ENCODE measurements at regions not wholly inside any gene's neighbourhood (a gene's known extent, or its start where the extent isn't known, plus 50 kb on each side); places are given as distances from the start of the nearest gene placed in this dataset.

- no peak for TF ChIP-seq ATF1 (CRISPR knock-in tag; IDR thresholded peaks at IDR 0.05)
These were observed 289.2 kb upstream of the USP24 start (continued) for GRCh38 chr1:55504306-55504731.

- Mint-ChIP-seq H3K9me3 (no peaks in the 10 kb centered on the region), H3K27me3 (ENCODE audit: low read depth) (no peaks in the 10 kb centered on the region; the same call in 1 of the 2 replicates), H3K36me3 (no peaks in the 10 kb centered on the region), H3K4me3 (no peak overlapping the region), H3K27ac (no peak overlapping the region), H3K4me1 (peaks cover 4% of the 10 kb centered on the region; the same call in 1 of the 2 replicates)
- POLR2A ChIA-PET = no interaction called here
- no peak for ATAC-seq
- no peak for DNase-seq (ENCODE audit: low spot score)
- CTCF ChIA-PET = no interaction called here
- TF ChIP-seq ZNF138 (CRISPR knock-in tag; conservative IDR thresholded peaks at IDR 0.05) = no peak
- no peak for TF ChIP-seq ZNF263 (CRISPR knock-in tag; IDR thresholded peaks at IDR 0.05; ENCODE audit: low read depth)
- TF ChIP-seq, protein P1, sequence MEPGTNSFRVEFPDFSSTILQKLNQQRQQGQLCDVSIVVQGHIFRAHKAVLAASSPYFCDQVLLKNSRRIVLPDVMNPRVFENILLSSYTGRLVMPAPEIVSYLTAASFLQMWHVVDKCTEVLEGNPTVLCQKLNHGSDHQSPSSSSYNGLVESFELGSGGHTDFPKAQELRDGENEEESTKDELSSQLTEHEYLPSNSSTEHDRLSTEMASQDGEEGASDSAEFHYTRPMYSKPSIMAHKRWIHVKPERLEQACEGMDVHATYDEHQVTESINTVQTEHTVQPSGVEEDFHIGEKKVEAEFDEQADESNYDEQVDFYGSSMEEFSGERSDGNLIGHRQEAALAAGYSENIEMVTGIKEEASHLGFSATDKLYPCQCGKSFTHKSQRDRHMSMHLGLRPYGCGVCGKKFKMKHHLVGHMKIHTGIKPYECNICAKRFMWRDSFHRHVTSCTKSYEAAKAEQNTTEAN (CRISPR knock-in tag; IDR thresholded peaks at IDR 0.05) = no peak
- TF ChIP-seq FOXJ3 (CRISPR knock-in tag; IDR thresholded peaks at IDR 0.05; ENCODE audit: borderline replicate concordance) = no peak
- TF ChIP-seq TEAD4 (CRISPR knock-in tag; IDR thresholded peaks at IDR 0.05) = no peak
- TF ChIP-seq, protein P2, sequence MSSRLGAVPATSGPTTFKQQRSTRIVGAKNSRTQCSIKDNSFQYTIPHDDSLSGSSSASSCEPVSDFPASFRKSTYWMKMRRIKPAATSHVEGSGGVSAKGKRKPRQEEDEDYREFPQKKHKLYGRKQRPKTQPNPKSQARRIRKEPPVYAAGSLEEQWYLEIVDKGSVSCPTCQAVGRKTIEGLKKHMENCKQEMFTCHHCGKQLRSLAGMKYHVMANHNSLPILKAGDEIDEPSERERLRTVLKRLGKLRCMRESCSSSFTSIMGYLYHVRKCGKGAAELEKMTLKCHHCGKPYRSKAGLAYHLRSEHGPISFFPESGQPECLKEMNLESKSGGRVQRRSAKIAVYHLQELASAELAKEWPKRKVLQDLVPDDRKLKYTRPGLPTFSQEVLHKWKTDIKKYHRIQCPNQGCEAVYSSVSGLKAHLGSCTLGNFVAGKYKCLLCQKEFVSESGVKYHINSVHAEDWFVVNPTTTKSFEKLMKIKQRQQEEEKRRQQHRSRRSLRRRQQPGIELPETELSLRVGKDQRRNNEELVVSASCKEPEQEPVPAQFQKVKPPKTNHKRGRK (CRISPR knock-in tag; IDR thresholded peaks at IDR 0.05; ENCODE audit: borderline replicate concordance) = no peak
- TF ChIP-seq SMAD4 (CRISPR knock-in tag; IDR thresholded peaks at IDR 0.05) = no peak
- no peak for TF ChIP-seq ELF4 (CRISPR knock-in tag; IDR thresholded peaks at IDR 0.05; ENCODE audit: low read depth)
- no peak for TF ChIP-seq FOXP1 (CRISPR knock-in tag; IDR thresholded peaks at IDR 0.05; ENCODE audit: borderline replicate concordance)
- no peak for TF ChIP-seq TP53 (CRISPR knock-in tag; IDR thresholded peaks at IDR 0.05)
- TF ChIP-seq, protein P3, sequence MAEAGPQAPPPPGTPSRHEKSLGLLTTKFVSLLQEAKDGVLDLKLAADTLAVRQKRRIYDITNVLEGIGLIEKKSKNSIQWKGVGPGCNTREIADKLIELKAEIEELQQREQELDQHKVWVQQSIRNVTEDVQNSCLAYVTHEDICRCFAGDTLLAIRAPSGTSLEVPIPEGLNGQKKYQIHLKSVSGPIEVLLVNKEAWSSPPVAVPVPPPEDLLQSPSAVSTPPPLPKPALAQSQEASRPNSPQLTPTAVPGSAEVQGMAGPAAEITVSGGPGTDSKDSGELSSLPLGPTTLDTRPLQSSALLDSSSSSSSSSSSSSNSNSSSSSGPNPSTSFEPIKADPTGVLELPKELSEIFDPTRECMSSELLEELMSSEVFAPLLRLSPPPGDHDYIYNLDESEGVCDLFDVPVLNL (CRISPR knock-in tag; IDR thresholded peaks at IDR 0.05; ENCODE audit: borderline replicate concordance, low read depth) = no peak
- TF ChIP-seq GABPB1 (CRISPR knock-in tag; IDR thresholded peaks at IDR 0.05) = no peak
- TF ChIP-seq JUN (CRISPR knock-in tag; IDR thresholded peaks at IDR 0.05) = no peak
- no peak for TF ChIP-seq NFYB (CRISPR knock-in tag; conservative IDR thresholded peaks at IDR 0.05; ENCODE audit: low read depth)
- no peak for TF ChIP-seq CREM (CRISPR knock-in tag; IDR thresholded peaks at IDR 0.05)
- TF ChIP-seq MLX (CRISPR knock-in tag; IDR thresholded peaks at IDR 0.05) = no peak
- TF ChIP-seq PREB (CRISPR knock-in tag; IDR thresholded peaks at IDR 0.05; ENCODE audit: borderline replicate concordance) = no peak
These were observed 288.6 kb upstream of the USP24 start for GRCh38 chr1:55503663-55504305.

GRCh38 chr1:55500601-55501000 lies 285.4 kb upstream of the USP24 start:
- Mint-ChIP-seq H3K27ac (no peak overlapping the region), H3K27me3 (ENCODE audit: low read depth) (no peaks in the 10 kb centered on the region; the same call in 1 of the 2 replicates), H3K36me3 (no peaks in the 10 kb centered on the region), H3K4me1 (no peaks in the 10 kb centered on the region), H3K9me3 (no peaks in the 10 kb centered on the region), H3K4me3 (no peak overlapping the region)
- ChIA-PET POLR2A (no interaction called here), CTCF (no interaction called here)
- ATAC-seq (no peak), DNase-seq (ENCODE audit: low spot score) (no peak)
- TF ChIP-seq, protein P4, sequence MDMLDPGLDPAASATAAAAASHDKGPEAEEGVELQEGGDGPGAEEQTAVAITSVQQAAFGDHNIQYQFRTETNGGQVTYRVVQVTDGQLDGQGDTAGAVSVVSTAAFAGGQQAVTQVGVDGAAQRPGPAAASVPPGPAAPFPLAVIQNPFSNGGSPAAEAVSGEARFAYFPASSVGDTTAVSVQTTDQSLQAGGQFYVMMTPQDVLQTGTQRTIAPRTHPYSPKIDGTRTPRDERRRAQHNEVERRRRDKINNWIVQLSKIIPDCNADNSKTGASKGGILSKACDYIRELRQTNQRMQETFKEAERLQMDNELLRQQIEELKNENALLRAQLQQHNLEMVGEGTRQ (CRISPR knock-in tag; IDR thresholded peaks at IDR 0.05) = no peak
- TF ChIP-seq ZNF263 (CRISPR knock-in tag; IDR thresholded peaks at IDR 0.05; ENCODE audit: low read depth) = no peak
- TF ChIP-seq, protein P3 (CRISPR knock-in tag; IDR thresholded peaks at IDR 0.05; ENCODE audit: borderline replicate concordance, low read depth) = no peak
- no peak for TF ChIP-seq NFATC4 (CRISPR knock-in tag; IDR thresholded peaks at IDR 0.05)
- TF ChIP-seq, protein P5, sequence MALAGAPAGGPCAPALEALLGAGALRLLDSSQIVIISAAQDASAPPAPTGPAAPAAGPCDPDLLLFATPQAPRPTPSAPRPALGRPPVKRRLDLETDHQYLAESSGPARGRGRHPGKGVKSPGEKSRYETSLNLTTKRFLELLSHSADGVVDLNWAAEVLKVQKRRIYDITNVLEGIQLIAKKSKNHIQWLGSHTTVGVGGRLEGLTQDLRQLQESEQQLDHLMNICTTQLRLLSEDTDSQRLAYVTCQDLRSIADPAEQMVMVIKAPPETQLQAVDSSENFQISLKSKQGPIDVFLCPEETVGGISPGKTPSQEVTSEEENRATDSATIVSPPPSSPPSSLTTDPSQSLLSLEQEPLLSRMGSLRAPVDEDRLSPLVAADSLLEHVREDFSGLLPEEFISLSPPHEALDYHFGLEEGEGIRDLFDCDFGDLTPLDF (CRISPR knock-in tag; IDR thresholded peaks at IDR 0.05) = no peak
- no peak for TF ChIP-seq GTF2I (CRISPR knock-in tag; conservative IDR thresholded peaks at IDR 0.05)
- TF ChIP-seq MYBL2 (CRISPR knock-in tag; IDR thresholded peaks at IDR 0.05) = no peak
